HCT116 (cell line): ENCODE measurements at regions not wholly inside any gene's neighbourhood (a gene's known extent, or its start where the extent isn't known, plus 50 kb on each side); places are given as distances from the start of the nearest gene placed in this dataset.

Source experiments
- ATAC-seq: fragments of 200-7000 bp; cut with Tn5 transposase; 2 replicates; pipeline ENCODE4 v1.9.1; 2020; ENCODE audit warnings: mild to moderate bottlenecking, moderate library complexity
- BruUV-seq: library from RNA; stranded (reverse); fragments of 400-500 nt; replicated peaks from 2 replicates; lab custom pipeline; 2021; lab: Mats Ljungman, UMichigan
- CTCF ChIA-PET: fragments of 300-600 bp; sonication (Branson Sonifier 250); formaldehyde crosslinking; loops from one replicate; lab custom pipeline; 2021; ENCODE audit warnings: antibody characterized with exemption; lab: Charles Lee
- POLR2A ChIA-PET: fragments of 300-600, 350-600 bp; sonication (Branson Sonifier 250); formaldehyde crosslinking; loops from one replicate; lab custom pipeline; 2021; ENCODE audit warnings: antibody characterized with exemption; lab: Charles Lee
- RAD21 ChIA-PET, 2 experiments: fragments of 300-600 bp; sonication (Branson Sonifier 250); formaldehyde crosslinking; loops; one replicate each; lab custom pipeline; 2023; ENCODE audit warnings: low total read pairs in 2 of 2; ENCODE audit not compliant: uncharacterized antibody in 2 of 2, unreplicated experiment in 2 of 2, low non-redundant PET in 1 of 2; lab: Charles Lee
- DNase-seq: peaks from one replicate; pipeline ENCODE4 v3.0.0-alpha.2; 2010; ENCODE audit warnings: low read depth, low spot score
- H2AFZ ChIP-seq: fragments of 200-600 bp; shearing (Covaris generic), sonication (generic); 2 replicates; pipeline ENCODE4 v1.6.1; 2017; ENCODE audit warnings: low read depth, mixed run types, mixed read lengths, antibody characterized with exemption, low read length; ENCODE audit not compliant: poor library complexity, severe bottlenecking
- H3K27ac ChIP-seq: 2 replicates; pipeline ENCODE4 v1.5.1; 2012; ENCODE audit warnings: low read depth, low read length
- H3K27me3 ChIP-seq: fragments of 200-600 bp; sonication (generic); 2 replicates; pipeline ENCODE4 v1.6.1; 2016; ENCODE audit warnings: mixed run types, low read length, mixed read lengths; ENCODE audit not compliant: insufficient read depth
- H3K36me3 ChIP-seq, 2 experiments: fragments of 200-500 bp in 1 of 2; fragments of 200-600 bp in 1 of 2; sonication (Bioruptor generic) in 1 of 2; sonication (generic) in 1 of 2; 2 replicates each; pipeline versions ENCODE4 v1.5.1 to v1.6.1; 2014 to 2016; ENCODE audit warnings: low read length in 2 of 2, inconsistent platforms in 1 of 2, mixed read lengths in 1 of 2, mixed run types in 1 of 2; ENCODE audit not compliant: insufficient read depth in 2 of 2, control insufficient read depth in 1 of 2
- H3K4me1 ChIP-seq, 2 experiments: fragments of 200-600 bp in 1 of 2; sonication (generic) in 1 of 2; 2 replicates each; pipeline versions ENCODE4 v1.5.1 to v1.6.1; 2012 to 2017; ENCODE audit warnings: low read length in 2 of 2, inconsistent platforms in 1 of 2, mild to moderate bottlenecking in 1 of 2, mixed read lengths in 1 of 2, mixed run types in 1 of 2, moderate library complexity in 1 of 2; ENCODE audit not compliant: insufficient read depth in 2 of 2, control insufficient read depth in 1 of 2
- H3K4me2 ChIP-seq: fragments of 200-600 bp; sonication (generic); 2 replicates; pipeline ENCODE4 v1.6.1; 2017; ENCODE audit warnings: mixed run types, low read length, mixed read lengths
- H3K4me3 ChIP-seq, 2 experiments: fragments of 200-600 bp in 1 of 2; sonication (generic) in 1 of 2; replicated peaks in 1 of 2; 2 replicates each; pipeline ENCODE4 v1.5.1; 2011 to 2016; ENCODE audit warnings: low read length in 2 of 2, control low read depth in 1 of 2, low read depth in 1 of 2, mild to moderate bottlenecking in 1 of 2, mixed read lengths in 1 of 2, mixed run types in 1 of 2
- H3K79me2 ChIP-seq: fragments of 200-600 bp; sonication (generic); 2 replicates; pipeline ENCODE4 v1.6.1; 2017; ENCODE audit warnings: mild to moderate bottlenecking, mixed run types, low read length, moderate library complexity, mixed read lengths; ENCODE audit not compliant: insufficient read depth
- H3K9ac ChIP-seq: fragments of 200-600 bp; sonication (generic); 2 replicates; pipeline ENCODE4 v1.6.1; 2016; ENCODE audit warnings: low read length, mixed read lengths
- H3K9me2 ChIP-seq: fragments of 200-600 bp; sonication (generic), shearing (Covaris generic); 2 replicates; pipeline ENCODE4 v1.6.1; 2017; ENCODE audit warnings: mixed run types, mild to moderate bottlenecking, moderate library complexity; ENCODE audit not compliant: insufficient read depth
- H3K9me3 ChIP-seq, 2 experiments: fragments of 200-500 bp in 1 of 2; fragments of 200-600 bp in 1 of 2; sonication (Bioruptor generic) in 1 of 2; sonication (generic) in 1 of 2; 2 replicates each; pipeline ENCODE4 v1.6.1; 2014 to 2017; ENCODE audit warnings: low read length in 2 of 2, mixed read lengths in 2 of 2, inconsistent platforms in 1 of 2, low read depth in 1 of 2, mild to moderate bottlenecking in 1 of 2, mixed run types in 1 of 2, moderate library complexity in 1 of 2; ENCODE audit not compliant: control insufficient read depth in 1 of 2, insufficient read depth in 1 of 2
- H4K20me1 ChIP-seq: fragments of 200-600 bp; sonication (generic), shearing (Covaris generic); 2 replicates; pipeline ENCODE4 v1.6.1; 2017; ENCODE audit warnings: mixed run types, mild to moderate bottlenecking, moderate library complexity; ENCODE audit not compliant: insufficient read depth
- CEBPB ChIP-seq: IDR thresholded peaks from 2 replicates; pipeline ENCODE4 v1.6.1; 2012; ENCODE audit warnings: low read depth
- CTCF ChIP-seq, 3 experiments: fragments of 200-600 bp in 1 of 3; sonication (generic) in 1 of 3; IDR thresholded peaks in 2 of 3; conservative IDR thresholded peaks in 1 of 3; 2 replicates each; pipeline ENCODE4 v1.5.1; 2012 to 2017; ENCODE audit warnings: low read depth in 2 of 3, low read length in 2 of 3, antibody characterized with exemption in 1 of 3, borderline replicate concordance in 1 of 3, control low read depth in 1 of 3, mild to moderate bottlenecking in 1 of 3, mixed read lengths in 1 of 3, mixed run types in 1 of 3, moderate library complexity in 1 of 3; ENCODE audit not compliant: insufficient read depth in 1 of 3
- EGR1 ChIP-seq: IDR thresholded peaks from 2 replicates; pipeline ENCODE4 v1.6.1; 2012; ENCODE audit warnings: low read depth
- EZH2 ChIP-seq: fragments of 200-600 bp; sonication (generic); IDR thresholded peaks from 2 replicates; pipeline ENCODE4 v1.6.1; 2017; ENCODE audit warnings: antibody characterized with exemption, mixed run types
- FOSL1 ChIP-seq: IDR thresholded peaks from 2 replicates; pipeline ENCODE4 v1.6.1; 2012; ENCODE audit warnings: low read depth
- JUND ChIP-seq: IDR thresholded peaks from 2 replicates; pipeline ENCODE4 v1.6.1; 2012
- POLR2A ChIP-seq: IDR thresholded peaks from 2 replicates; pipeline ENCODE4 v1.7.0; 2011; ENCODE audit warnings: borderline replicate concordance; ENCODE audit not compliant: insufficient read depth, insufficient read length; ENCODE audit errors: extremely low read depth
- POLR2AphosphoS5 ChIP-seq: IDR thresholded peaks from 2 replicates; pipeline ENCODE4 v1.6.1; 2011; ENCODE audit warnings: mild to moderate bottlenecking, low read depth, low read length, moderate library complexity
- ZFX ChIP-seq: fragments of 450-650 bp; IDR thresholded peaks from 2 replicates; pipeline ENCODE4 v1.6.1; 2017
- intact Hi-C: fragments of 100-400 bp; cut with micrococcal nuclease; formaldehyde crosslinking; loops from 2 replicates; pipeline ENCODE4 v1.10.0; 2022
- TF ChIP-seq, protein P1 (sequence below): IDR thresholded peaks from 2 replicates; pipeline ENCODE4 v1.6.1; 2011; ENCODE audit warnings: mild to moderate bottlenecking, low read length, moderate library complexity; ENCODE audit not compliant: insufficient replicate concordance; ENCODE audit errors: extremely low read depth
- TF ChIP-seq, protein P2 (sequence below): IDR thresholded peaks from 2 replicates; pipeline ENCODE4 v1.6.1; 2012

DNA sequence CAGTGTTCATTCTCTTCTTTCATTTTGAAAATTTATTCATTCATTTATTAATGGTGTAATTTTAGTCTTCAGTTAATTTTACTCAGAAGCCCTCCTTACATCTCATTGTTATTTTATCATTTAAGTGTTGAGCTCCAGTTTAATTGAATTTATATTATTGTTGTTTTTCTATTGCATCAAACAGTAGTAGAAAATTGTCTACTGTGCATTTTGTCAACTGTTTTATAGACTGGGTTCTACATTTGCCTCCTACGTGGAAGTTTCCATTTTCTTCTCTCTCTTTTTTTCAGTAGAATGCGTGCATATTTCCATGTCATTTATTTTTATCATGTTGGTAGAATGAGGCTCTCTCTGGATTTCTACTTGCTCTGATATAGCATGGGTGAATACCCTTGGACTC lies 487.4 kb downstream of the NR2F2 start:
- intact Hi-C loops = no loop called here
- ATAC-seq (no peak), DNase-seq (no peak)
- Histone ChIP-seq H3K79me2 (no peaks in the 10 kb centered on the region), H3K9me2 (no peaks in the 10 kb centered on the region), H2AFZ (no peak overlapping the region), H3K4me3 (no peak overlapping the region), H3K36me3 (no peaks in the 10 kb centered on the region), H3K4me1 (no peaks in the 10 kb centered on the region), H3K27me3 (no peaks in the 10 kb centered on the region; the same call in 1 of the 2 replicates), H3K9ac (no peak overlapping the region), H4K20me1 (no peaks in the 10 kb centered on the region), H3K9me3 (no peaks in the 10 kb centered on the region), H3K27ac (no peak overlapping the region), H3K4me2 (no peak overlapping the region)
- no peak for TF ChIP-seq CTCF (IDR thresholded peaks at IDR 0.05 in 2 of 3, conservative IDR thresholded peaks at IDR 0.05 in 1 of 3; ENCODE audit: borderline replicate concordance in 1 of 3, insufficient read depth in 1 of 3, low read depth in 2 of 3, low read length in 2 of 3)
- TF ChIP-seq, protein P1, sequence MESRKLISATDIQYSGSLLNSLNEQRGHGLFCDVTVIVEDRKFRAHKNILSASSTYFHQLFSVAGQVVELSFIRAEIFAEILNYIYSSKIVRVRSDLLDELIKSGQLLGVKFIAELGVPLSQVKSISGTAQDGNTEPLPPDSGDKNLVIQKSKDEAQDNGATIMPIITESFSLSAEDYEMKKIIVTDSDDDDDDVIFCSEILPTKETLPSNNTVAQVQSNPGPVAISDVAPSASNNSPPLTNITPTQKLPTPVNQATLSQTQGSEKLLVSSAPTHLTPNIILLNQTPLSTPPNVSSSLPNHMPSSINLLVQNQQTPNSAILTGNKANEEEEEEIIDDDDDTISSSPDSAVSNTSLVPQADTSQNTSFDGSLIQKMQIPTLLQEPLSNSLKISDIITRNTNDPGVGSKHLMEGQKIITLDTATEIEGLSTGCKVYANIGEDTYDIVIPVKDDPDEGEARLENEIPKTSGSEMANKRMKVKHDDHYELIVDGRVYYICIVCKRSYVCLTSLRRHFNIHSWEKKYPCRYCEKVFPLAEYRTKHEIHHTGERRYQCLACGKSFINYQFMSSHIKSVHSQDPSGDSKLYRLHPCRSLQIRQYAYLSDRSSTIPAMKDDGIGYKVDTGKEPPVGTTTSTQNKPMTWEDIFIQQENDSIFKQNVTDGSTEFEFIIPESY = no peak
- TF ChIP-seq EZH2 = no peak
- TF ChIP-seq FOSL1 = no peak
- TF ChIP-seq POLR2A = no peak
- TF ChIP-seq POLR2AphosphoS5 = no peak
- TF ChIP-seq, protein P2, sequence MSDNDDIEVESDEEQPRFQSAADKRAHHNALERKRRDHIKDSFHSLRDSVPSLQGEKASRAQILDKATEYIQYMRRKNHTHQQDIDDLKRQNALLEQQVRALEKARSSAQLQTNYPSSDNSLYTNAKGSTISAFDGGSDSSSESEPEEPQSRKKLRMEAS = no peak
- no peak for TF ChIP-seq EGR1
- TF ChIP-seq ZFX = no peak
- TF ChIP-seq JUND = no peak
- no peak for TF ChIP-seq CEBPB
- ChIA-PET POLR2A (no interaction called here), CTCF (no interaction called here), RAD21 (no interaction called here)
- BruUV-seq = no TSS peak
